Prostate gland (tissue), 2 donors: ENCODE measurements at regions not wholly inside any gene's neighbourhood (a gene's known extent, or its start where the extent isn't known, plus 50 kb on each side); places are given as distances from the start of the nearest gene placed in this dataset.

ENCODE experiments used
- DNase-seq: peaks from one replicate; pipeline ENCODE4 v3.0.0-alpha.2; 2019; ENCODE audit warnings: low spot score
- H3K27ac ChIP-seq, 2 donors: fragments of 200-600 bp; sonication (generic); 2 replicates each; pipeline ENCODE4 v1.5.1; 2017 to 2019
- H3K27me3 ChIP-seq: fragments of 200-600 bp; sonication (generic); replicated peaks from 2 replicates; pipeline ENCODE4 v1.5.1; 2019; ENCODE audit not compliant: insufficient read depth
- H3K36me3 ChIP-seq, 2 donors: fragments of 200-600 bp; sonication (generic); 1 replicate in 1 of 2; 2 replicates in 1 of 2; pipeline versions ENCODE4 v1.5.1 to v1.8.1; 2017 to 2019
- H3K4me1 ChIP-seq: fragments of 200-600 bp; sonication (generic); replicated peaks from 2 replicates; pipeline ENCODE4 v1.5.1; 2019
- H3K4me3 ChIP-seq, 2 donors: fragments of 200-600 bp; sonication (generic); 2 replicates each; pipeline ENCODE4 v1.5.1; 2017 to 2019
- H3K9me3 ChIP-seq: fragments of 200-600 bp; sonication (generic); 2 replicates; pipeline ENCODE4 v1.5.1; 2017
- POLR2A ChIP-seq: fragments of 450-650 bp; IDR thresholded peaks from one replicate; pipeline ENCODE4 v1.6.1; 2016; ENCODE audit warnings: antibody characterized with exemption, mild to moderate bottlenecking
- POLR2AphosphoS5 ChIP-seq: sonication (generic); formaldehyde crosslinking; IDR thresholded peaks from one replicate; pipeline ENCODE4 v1.6.1; 2017; ENCODE audit warnings: antibody characterized with exemption
- WGBS: methylation state at CpG from one replicate; pipeline ENCODE4 v1.1.5; 2018; 5-methylcytosine and 5-hydroxymethylcytosine counted together
- intact Hi-C: fragments of 100-400 bp; cut with DNase I; formaldehyde crosslinking; loops from one replicate; pipeline ENCODE4 v1.14.2; 2022
- TF ChIP-seq, protein P1 (sequence below), 4 experiments: fragments of 200-600 bp in 2 of 4; fragments of 450-650 bp in 2 of 4; sonication (generic) in 2 of 4; IDR thresholded peaks; 1 replicate in 3 of 4; 2 replicates in 1 of 4; pipeline ENCODE4 v1.5.1; 2016 to 2019; ENCODE audit warnings: antibody characterized with exemption in 4 of 4, mild to moderate bottlenecking in 2 of 4, moderate library complexity in 2 of 4

DNA sequence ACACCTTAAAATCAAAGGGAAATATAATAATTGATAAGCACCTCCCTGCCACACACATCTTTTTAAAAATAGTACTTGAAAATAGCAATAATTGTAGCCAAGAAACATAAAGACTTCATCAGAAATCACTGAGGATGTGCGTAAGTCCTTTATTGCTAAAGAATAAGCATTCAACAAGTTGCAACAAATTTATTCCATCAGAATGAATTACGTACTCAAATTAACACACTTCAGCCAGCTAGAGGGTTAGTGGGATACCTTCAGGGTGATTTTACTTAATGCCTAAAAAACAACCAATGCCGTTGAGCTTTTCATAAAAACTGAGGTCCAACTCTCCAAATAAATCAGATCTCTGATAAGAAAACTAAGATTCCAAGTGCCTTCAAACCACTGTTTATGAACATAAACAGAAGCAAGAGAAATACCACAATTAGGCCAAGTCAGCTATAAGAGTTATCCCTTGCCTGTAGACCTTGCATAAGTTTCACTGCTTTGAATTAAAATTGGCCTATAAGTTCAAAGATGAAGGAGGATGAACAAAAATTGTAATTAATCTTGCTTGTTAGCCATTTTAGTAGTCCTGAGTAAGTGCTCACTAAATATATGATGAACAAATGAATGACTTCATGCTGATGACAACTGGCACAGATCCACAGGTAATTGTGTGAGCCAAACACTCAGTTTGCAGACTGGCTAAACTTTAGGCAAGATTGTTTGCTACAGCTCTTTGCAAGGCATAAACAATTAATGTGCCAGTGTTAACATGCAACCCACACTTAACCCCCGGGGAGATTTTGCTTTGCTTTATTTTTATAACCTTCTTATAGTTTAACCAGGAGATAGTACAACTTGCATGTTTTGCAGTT lies 375.1 kb upstream of the THBS1 start:
- H3K27me3 ChIP-seq: no peaks in the 10 kb centered on the region
- H3K27ac ChIP-seq: no peak overlapping the region
- intact Hi-C loops: no loop called here
- H3K4me3 ChIP-seq: no peak overlapping the region
- H3K36me3 ChIP-seq: no peaks in the 10 kb centered on the region
- no peaks in the 10 kb centered on the region for H3K9me3 ChIP-seq
- no peak for TF ChIP-seq POLR2A
- TF ChIP-seq POLR2AphosphoS5: no peak
- TF ChIP-seq, protein P1, sequence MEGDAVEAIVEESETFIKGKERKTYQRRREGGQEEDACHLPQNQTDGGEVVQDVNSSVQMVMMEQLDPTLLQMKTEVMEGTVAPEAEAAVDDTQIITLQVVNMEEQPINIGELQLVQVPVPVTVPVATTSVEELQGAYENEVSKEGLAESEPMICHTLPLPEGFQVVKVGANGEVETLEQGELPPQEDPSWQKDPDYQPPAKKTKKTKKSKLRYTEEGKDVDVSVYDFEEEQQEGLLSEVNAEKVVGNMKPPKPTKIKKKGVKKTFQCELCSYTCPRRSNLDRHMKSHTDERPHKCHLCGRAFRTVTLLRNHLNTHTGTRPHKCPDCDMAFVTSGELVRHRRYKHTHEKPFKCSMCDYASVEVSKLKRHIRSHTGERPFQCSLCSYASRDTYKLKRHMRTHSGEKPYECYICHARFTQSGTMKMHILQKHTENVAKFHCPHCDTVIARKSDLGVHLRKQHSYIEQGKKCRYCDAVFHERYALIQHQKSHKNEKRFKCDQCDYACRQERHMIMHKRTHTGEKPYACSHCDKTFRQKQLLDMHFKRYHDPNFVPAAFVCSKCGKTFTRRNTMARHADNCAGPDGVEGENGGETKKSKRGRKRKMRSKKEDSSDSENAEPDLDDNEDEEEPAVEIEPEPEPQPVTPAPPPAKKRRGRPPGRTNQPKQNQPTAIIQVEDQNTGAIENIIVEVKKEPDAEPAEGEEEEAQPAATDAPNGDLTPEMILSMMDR (IDR thresholded peaks at IDR 0.05): no peak
- no peaks in the 10 kb centered on the region for H3K4me1 ChIP-seq
- 69% methylated on average over 4 of the region's 4 CpGs for WGBS
- DNase-seq: no peak

DNA sequence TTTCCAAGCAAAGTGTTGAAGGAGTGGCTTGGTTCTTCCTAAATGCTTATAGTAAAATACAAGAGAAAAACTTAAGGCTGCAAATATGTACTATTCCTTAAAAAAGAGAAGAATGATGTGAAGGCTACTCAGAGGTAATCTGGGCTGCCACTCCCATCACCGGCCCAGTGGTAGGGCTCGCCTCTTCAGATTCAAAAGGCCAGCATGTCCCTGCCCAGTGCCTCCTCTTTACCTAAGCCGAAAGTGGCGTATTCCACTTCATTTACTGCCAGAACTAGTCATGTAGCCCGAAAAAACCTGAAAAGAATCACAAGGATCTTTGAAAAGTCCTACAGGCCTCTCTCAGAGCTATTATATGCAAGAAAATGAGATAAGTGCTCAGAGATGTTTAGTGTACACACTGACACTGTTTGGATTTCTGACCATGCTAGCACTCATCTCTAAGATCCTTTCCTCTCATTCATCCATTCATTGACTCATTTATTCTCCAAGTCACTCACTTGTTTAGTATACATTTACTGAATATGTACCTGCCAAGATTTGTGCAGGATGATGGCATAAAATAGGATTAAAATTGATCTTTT lies 373.3 kb upstream of the THBS1 start:
- no peaks in the 10 kb centered on the region for H3K36me3 ChIP-seq
- TF ChIP-seq POLR2A: no peak
- TF ChIP-seq, protein P1 (IDR thresholded peaks at IDR 0.05): no peak
- TF ChIP-seq POLR2AphosphoS5: no peak
- WGBS: 85% methylated on average over 5 of the region's 5 CpGs
- DNase-seq: no peak
- intact Hi-C loops: no loop called here
- H3K4me3 ChIP-seq: no peak overlapping the region
- H3K27ac ChIP-seq: no peak overlapping the region
- H3K4me1 ChIP-seq: no peaks in the 10 kb centered on the region
- H3K27me3 ChIP-seq: no peaks in the 10 kb centered on the region
- no peaks in the 10 kb centered on the region for H3K9me3 ChIP-seq

DNA sequence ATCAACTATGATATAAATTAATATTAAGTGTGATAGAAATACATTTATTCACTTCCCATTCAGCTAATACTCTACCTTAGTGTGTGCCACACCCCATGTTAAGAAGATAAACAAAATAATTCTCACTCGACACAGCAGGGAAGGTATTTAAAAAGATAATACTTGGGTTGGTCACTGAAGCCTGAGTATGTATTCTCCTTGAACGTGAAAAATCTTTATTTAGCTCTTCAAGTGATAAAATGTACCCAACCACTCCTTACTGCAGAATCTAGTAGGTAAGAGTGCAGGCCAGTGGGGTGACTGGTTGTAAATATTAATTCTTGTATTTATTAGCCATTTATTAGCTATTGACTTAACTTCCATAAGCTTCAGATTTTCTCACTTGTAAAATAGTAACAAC lies 372.7 kb upstream of the THBS1 start:
- DNase-seq: no peak
- TF ChIP-seq POLR2A (no peak), POLR2AphosphoS5 (no peak)
- TF ChIP-seq, protein P1 (IDR thresholded peaks at IDR 0.05): no peak
- Histone ChIP-seq H3K36me3 (no peaks in the 10 kb centered on the region), H3K4me1 (no peaks in the 10 kb centered on the region), H3K9me3 (no peaks in the 10 kb centered on the region), H3K4me3 (no peak overlapping the region), H3K27ac (no peak overlapping the region), H3K27me3 (no peaks in the 10 kb centered on the region)
- intact Hi-C loops: no loop called here
- 81% methylated on average over 2 of the region's 2 CpGs for WGBS

DNA sequence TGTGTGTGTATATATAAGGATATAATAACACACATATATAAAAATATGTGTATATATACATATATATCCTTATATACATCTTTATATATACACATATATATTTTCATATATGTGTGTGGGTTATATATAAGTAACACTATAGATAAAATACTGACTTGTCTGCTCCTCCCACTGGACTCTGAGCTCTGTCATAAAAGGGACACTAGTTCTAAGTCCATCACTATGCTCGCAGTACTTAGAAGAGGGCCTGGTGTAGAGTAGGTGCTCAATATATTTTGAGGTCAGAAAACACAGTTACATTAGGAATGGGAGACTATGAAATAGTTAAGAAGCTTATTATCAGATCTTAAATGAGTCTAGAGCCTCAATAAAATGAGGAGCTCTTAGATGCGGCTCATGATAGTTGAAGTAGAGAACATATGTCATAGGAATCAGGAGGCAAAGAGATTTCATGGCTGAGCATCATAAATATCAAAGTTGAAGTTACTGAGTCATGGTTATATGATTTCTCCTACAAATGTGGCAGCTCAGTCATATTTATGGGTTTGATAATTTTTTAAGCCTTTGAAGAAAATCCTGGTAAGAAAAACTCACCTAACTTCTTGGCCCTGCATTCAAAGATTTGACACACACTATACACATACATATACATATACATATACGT lies 371.2 kb upstream of the THBS1 start:
- TF ChIP-seq POLR2AphosphoS5 (no peak), POLR2A (no peak)
- TF ChIP-seq, protein P1 (IDR thresholded peaks at IDR 0.05): no peak
- no peaks in the 10 kb centered on the region for H3K9me3 ChIP-seq
- H3K36me3 ChIP-seq: no peaks in the 10 kb centered on the region
- H3K27ac ChIP-seq: no peak overlapping the region
- H3K4me1 ChIP-seq: no peaks in the 10 kb centered on the region
- WGBS: over 99% methylated on average over 3 of the region's 3 CpGs
- intact Hi-C loops: no loop called here
- H3K4me3 ChIP-seq: no peak overlapping the region
- no peaks in the 10 kb centered on the region for H3K27me3 ChIP-seq
- DNase-seq: no peak
